ENCODE measurements at regions not wholly inside any gene's neighbourhood (a gene's known extent, or its start where the extent isn't known, plus 50 kb on each side); places are given as distances from the start of the nearest gene placed in this dataset.

DNA sequence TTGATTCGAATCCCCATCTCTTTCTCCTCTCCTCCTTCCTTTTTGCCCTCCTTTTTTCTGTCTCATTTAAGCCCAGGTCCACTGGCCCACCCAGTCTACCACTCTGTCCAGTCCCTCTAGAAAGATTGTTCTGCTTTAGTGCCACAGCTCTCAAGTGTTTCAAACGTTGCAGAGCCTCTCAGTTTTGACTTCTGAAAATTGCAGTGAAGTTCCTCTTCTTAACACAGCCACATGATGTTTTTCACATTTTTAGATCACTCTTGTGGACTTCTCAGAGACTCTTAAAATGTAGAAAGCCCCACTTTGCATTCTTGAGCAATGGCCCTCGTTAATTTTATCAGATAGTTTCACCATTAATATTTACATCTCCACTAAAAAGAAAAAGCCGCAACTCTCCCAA is 253.1 kb downstream of the HAPSTR1 start:
- H2BK120ac ChIP-seq (ENCODE audit: insufficient read depth, low read length, poor library complexity) = no peak overlapping the region
- no peak overlapping the region for H2AK5ac ChIP-seq (ENCODE audit: low read length)
- H3K4ac ChIP-seq (ENCODE audit: low read depth, low read length) = no peak overlapping the region
- no peaks in the 10 kb centered on the region for H3K79me2 ChIP-seq (ENCODE audit: control insufficient read depth, insufficient read depth, low read length, poor library complexity)
- no peaks in the 10 kb centered on the region for H3K9me3 ChIP-seq (ENCODE audit: insufficient read depth, low read depth, low read length)
- H3K27ac ChIP-seq (ENCODE audit: low read depth, low read length) = no peak overlapping the region
- H3K18ac ChIP-seq (ENCODE audit: low read length) = no peak overlapping the region
- H3K9ac ChIP-seq (ENCODE audit: low read length) = no peak overlapping the region
- no peak overlapping the region for H3K23ac ChIP-seq (ENCODE audit: low read length)
- no peak overlapping the region for H3K4me3 ChIP-seq (ENCODE audit: low read depth, low read length)
- H3K79me1 ChIP-seq (ENCODE audit: low read length) = no peaks in the 10 kb centered on the region
- no peaks in the 10 kb centered on the region for H3K36me3 ChIP-seq (ENCODE audit: control insufficient read depth in 1 of 2, insufficient read depth in 2 of 2, low read length in 2 of 2)
- no peaks in the 10 kb centered on the region for H3K27me3 ChIP-seq (ENCODE audit: insufficient read depth, low read length)
- no peak overlapping the region for H3K14ac ChIP-seq (ENCODE audit: low read length)
- H4K91ac ChIP-seq (ENCODE audit: low read depth, low read length) = no peak overlapping the region
- H3K4me2 ChIP-seq (ENCODE audit: low read length) = no peak overlapping the region
- no peak for DNase-seq
- H4K12ac ChIP-seq (ENCODE audit: low read depth, low read length) = no peak overlapping the region
- no peak overlapping the region for H2BK12ac ChIP-seq (ENCODE audit: low read length)
- no peak overlapping the region for H2BK5ac ChIP-seq (ENCODE audit: low read depth, low read length, poor library complexity)
- H2AFZ ChIP-seq (ENCODE audit: insufficient read depth, low read length, poor library complexity) = no peak overlapping the region
- no peak overlapping the region for H4K8ac ChIP-seq (ENCODE audit: low read depth, low read length)
- no CpG with 5 or more reads among the region's 4 CpGs for WGBS (ENCODE audit: extremely low coverage, insufficient coverage, insufficient read length)
- no peaks in the 10 kb centered on the region for H3K4me1 ChIP-seq (ENCODE audit: control insufficient read depth in 1 of 2, insufficient read depth in 2 of 2, low read length in 2 of 2)

DNA sequence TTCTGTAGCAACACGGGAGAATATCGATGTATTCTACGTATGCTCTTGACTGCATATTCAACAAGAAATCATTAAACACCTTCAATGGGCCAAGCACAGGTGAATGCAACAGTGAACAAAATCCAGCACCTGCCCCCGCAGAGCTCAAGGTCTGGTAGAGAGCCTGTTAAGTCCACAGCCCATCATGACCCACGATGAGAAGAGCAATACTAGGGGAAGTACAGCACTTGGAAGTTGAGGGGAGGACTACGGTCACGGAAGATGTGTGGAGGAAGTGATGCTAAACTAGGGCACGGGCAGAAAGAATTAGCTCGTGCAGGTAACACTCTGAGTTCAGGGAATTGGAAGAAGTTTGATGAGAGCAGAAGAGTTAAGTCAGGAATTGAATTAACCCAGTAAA is 253.6 kb downstream of the HAPSTR1 start:
- Histone ChIP-seq H3K14ac (ENCODE audit: low read length) (no peak overlapping the region), H2BK120ac (ENCODE audit: insufficient read depth, low read length, poor library complexity) (no peak overlapping the region), H2BK12ac (ENCODE audit: low read length) (no peak overlapping the region), H3K79me1 (ENCODE audit: low read length) (no peaks in the 10 kb centered on the region), H2AFZ (ENCODE audit: insufficient read depth, low read length, poor library complexity) (no peak overlapping the region), H3K4me2 (ENCODE audit: low read length) (no peak overlapping the region), H3K36me3 (ENCODE audit: control insufficient read depth in 1 of 2, insufficient read depth in 2 of 2, low read length in 2 of 2) (no peaks in the 10 kb centered on the region), H3K9ac (ENCODE audit: low read length) (no peak overlapping the region), H3K79me2 (ENCODE audit: control insufficient read depth, insufficient read depth, low read length, poor library complexity) (no peaks in the 10 kb centered on the region), H4K12ac (ENCODE audit: low read depth, low read length) (no peak overlapping the region), H3K18ac (ENCODE audit: low read length) (no peak overlapping the region), H3K4me1 (ENCODE audit: control insufficient read depth in 1 of 2, insufficient read depth in 2 of 2, low read length in 2 of 2) (no peaks in the 10 kb centered on the region), H2AK5ac (ENCODE audit: low read length) (no peak overlapping the region), H3K4me3 (ENCODE audit: low read depth, low read length) (no peak overlapping the region), H4K91ac (ENCODE audit: low read depth, low read length) (no peak overlapping the region), H4K8ac (ENCODE audit: low read depth, low read length) (no peak overlapping the region), H3K23ac (ENCODE audit: low read length) (no peak overlapping the region), H3K27ac (ENCODE audit: low read depth, low read length) (no peak overlapping the region), H3K9me3 (ENCODE audit: insufficient read depth, low read depth, low read length) (no peaks in the 10 kb centered on the region), H3K4ac (ENCODE audit: low read depth, low read length) (no peak overlapping the region), H2BK5ac (ENCODE audit: low read depth, low read length, poor library complexity) (no peak overlapping the region), H3K27me3 (ENCODE audit: insufficient read depth, low read length) (no peaks in the 10 kb centered on the region)
- no peak for DNase-seq
- no CpG with 5 or more reads among the region's 9 CpGs for WGBS (ENCODE audit: extremely low coverage, insufficient coverage, insufficient read length)

- Histone ChIP-seq H2BK5ac (ENCODE audit: low read depth, low read length, poor library complexity) (no peak overlapping the region), H3K4me2 (ENCODE audit: low read length) (no peak overlapping the region), H3K4me3 (ENCODE audit: low read depth, low read length) (no peak overlapping the region), H3K9ac (ENCODE audit: low read length) (no peak overlapping the region), H2BK120ac (ENCODE audit: insufficient read depth, low read length, poor library complexity) (no peak overlapping the region), H2AFZ (ENCODE audit: insufficient read depth, low read length, poor library complexity) (no peak overlapping the region), H3K79me2 (ENCODE audit: control insufficient read depth, insufficient read depth, low read length, poor library complexity) (no peaks in the 10 kb centered on the region), H3K18ac (ENCODE audit: low read length) (no peak overlapping the region), H4K8ac (ENCODE audit: low read depth, low read length) (no peak overlapping the region), H3K4me1 (ENCODE audit: control insufficient read depth in 1 of 2, insufficient read depth in 2 of 2, low read length in 2 of 2) (no peaks in the 10 kb centered on the region), H3K23ac (ENCODE audit: low read length) (no peak overlapping the region), H4K12ac (ENCODE audit: low read depth, low read length) (no peak overlapping the region), H3K36me3 (ENCODE audit: control insufficient read depth in 1 of 2, insufficient read depth in 2 of 2, low read length in 2 of 2) (no peaks in the 10 kb centered on the region), H2BK12ac (ENCODE audit: low read length) (no peak overlapping the region), H3K27ac (ENCODE audit: low read depth, low read length) (no peak overlapping the region), H3K14ac (ENCODE audit: low read length) (no peak overlapping the region), H3K9me3 (ENCODE audit: insufficient read depth, low read depth, low read length) (peaks cover 2% of the 10 kb centered on the region), H3K4ac (ENCODE audit: low read depth, low read length) (no peak overlapping the region), H3K79me1 (ENCODE audit: low read length) (no peaks in the 10 kb centered on the region), H2AK5ac (ENCODE audit: low read length) (no peak overlapping the region), H4K91ac (ENCODE audit: low read depth, low read length) (no peak overlapping the region), H3K27me3 (ENCODE audit: insufficient read depth, low read length) (no peaks in the 10 kb centered on the region)
- WGBS (ENCODE audit: extremely low coverage, insufficient coverage, insufficient read length) = no CpG with 5 or more reads among the region's 1 CpG
- no peak for DNase-seq
Observed at GRCh38 chr16:9345880-9346279, 254.4 kb downstream of the HAPSTR1 start.

- H4K91ac ChIP-seq (ENCODE audit: low read depth, low read length) = no peak overlapping the region
- H3K9ac ChIP-seq (ENCODE audit: low read length) = no peak overlapping the region
- H3K27me3 ChIP-seq (ENCODE audit: insufficient read depth, low read length) = no peaks in the 10 kb centered on the region
- H3K14ac ChIP-seq (ENCODE audit: low read length) = no peak overlapping the region
- no peak overlapping the region for H2BK5ac ChIP-seq (ENCODE audit: low read depth, low read length, poor library complexity)
- no peak overlapping the region for H2BK120ac ChIP-seq (ENCODE audit: insufficient read depth, low read length, poor library complexity)
- H3K79me1 ChIP-seq (ENCODE audit: low read length) = no peaks in the 10 kb centered on the region
- no peak for DNase-seq
- H3K4me2 ChIP-seq (ENCODE audit: low read length) = no peak overlapping the region
- no peaks in the 10 kb centered on the region for H3K36me3 ChIP-seq (ENCODE audit: control insufficient read depth in 1 of 2, insufficient read depth in 2 of 2, low read length in 2 of 2)
- no peak overlapping the region for H2BK12ac ChIP-seq (ENCODE audit: low read length)
- no peak overlapping the region for H3K4ac ChIP-seq (ENCODE audit: low read depth, low read length)
- H2AK5ac ChIP-seq (ENCODE audit: low read length) = no peak overlapping the region
- no peak overlapping the region for H3K23ac ChIP-seq (ENCODE audit: low read length)
- H3K79me2 ChIP-seq (ENCODE audit: control insufficient read depth, insufficient read depth, low read length, poor library complexity) = no peaks in the 10 kb centered on the region
- no peak overlapping the region for H4K8ac ChIP-seq (ENCODE audit: low read depth, low read length)
- no peak overlapping the region for H3K4me3 ChIP-seq (ENCODE audit: low read depth, low read length)
- no peak overlapping the region for H2AFZ ChIP-seq (ENCODE audit: insufficient read depth, low read length, poor library complexity)
- H3K27ac ChIP-seq (ENCODE audit: low read depth, low read length) = no peak overlapping the region
- H3K9me3 ChIP-seq (ENCODE audit: insufficient read depth, low read depth, low read length) = peaks cover 8% of the 10 kb centered on the region
- H3K4me1 ChIP-seq (ENCODE audit: control insufficient read depth in 1 of 2, insufficient read depth in 2 of 2, low read length in 2 of 2) = no peaks in the 10 kb centered on the region
- H4K12ac ChIP-seq (ENCODE audit: low read depth, low read length) = no peak overlapping the region
- H3K18ac ChIP-seq (ENCODE audit: low read length) = no peak overlapping the region
Observed at GRCh38 chr16:9348912-9349311, 257.5 kb downstream of the HAPSTR1 start.
